Gastrocnemius medialis (tissue), 4 donors: ENCODE measurements at regions not wholly inside any gene's neighbourhood (a gene's known extent, or its start where the extent isn't known, plus 50 kb on each side); places are given as distances from the start of the nearest gene placed in this dataset.

Experiments
- POLR2A ChIP-seq, 2 donors: fragments of 450-650 bp; IDR thresholded peaks; one replicate each; pipeline ENCODE4 v1.6.1; 2017; ENCODE audit warnings: antibody characterized with exemption in 2 of 2, mild to moderate bottlenecking in 2 of 2, moderate library complexity in 2 of 2
- TF ChIP-seq, protein P1 (sequence below), 5 experiments: fragments of 450-650 bp in 3 of 5; fragments of 200-600 bp in 2 of 5; sonication (generic) in 2 of 5; IDR thresholded peaks in 4 of 5; conservative IDR thresholded peaks in 1 of 5; 1 replicate in 4 of 5; 2 replicates in 1 of 5; pipeline ENCODE4 v1.5.1; 2016 to 2019; ENCODE audit warnings: antibody characterized with exemption in 5 of 5, mild to moderate bottlenecking in 3 of 5, moderate library complexity in 3 of 5

DNA sequence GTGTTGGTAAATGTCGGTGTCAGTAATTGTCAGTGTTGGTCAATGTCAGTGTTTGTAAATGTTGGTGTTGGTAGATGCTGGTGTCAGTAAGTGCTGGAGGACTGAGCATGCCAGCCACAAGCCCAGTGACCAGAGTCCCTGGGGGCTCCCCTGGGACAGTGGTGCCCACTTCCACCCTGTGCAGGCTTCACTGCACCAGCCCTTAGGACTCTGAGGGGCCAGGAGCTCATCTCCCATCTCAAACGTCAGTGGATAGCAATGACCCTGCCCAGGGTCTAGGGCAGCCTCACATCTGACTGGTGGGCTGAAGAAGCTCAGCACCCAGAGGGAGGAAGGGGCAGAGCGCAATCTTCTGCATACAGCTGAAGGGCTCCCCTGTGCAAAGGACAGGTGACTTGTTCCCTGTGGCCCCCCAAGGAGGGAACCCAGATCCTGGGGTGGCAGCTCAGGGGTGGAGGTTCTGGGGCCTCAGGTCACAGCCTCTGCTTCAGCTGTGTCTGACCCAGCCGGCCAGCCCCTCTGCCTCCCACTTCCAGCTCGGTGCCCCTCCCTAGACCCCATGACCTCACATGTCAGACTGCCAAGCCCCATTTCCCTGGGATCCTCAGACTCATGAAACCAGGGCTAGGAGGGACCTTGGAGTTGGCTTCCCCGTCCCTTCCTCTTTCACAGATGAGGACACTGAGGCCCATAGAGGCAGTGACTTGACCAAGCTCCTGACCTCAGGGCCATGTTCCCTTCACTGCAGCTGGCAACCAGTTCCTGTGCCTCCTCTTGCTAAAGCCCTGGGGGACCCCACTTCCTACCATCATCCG, 138.4 kb downstream of the CRYBB2 start:
- TF ChIP-seq, protein P1, sequence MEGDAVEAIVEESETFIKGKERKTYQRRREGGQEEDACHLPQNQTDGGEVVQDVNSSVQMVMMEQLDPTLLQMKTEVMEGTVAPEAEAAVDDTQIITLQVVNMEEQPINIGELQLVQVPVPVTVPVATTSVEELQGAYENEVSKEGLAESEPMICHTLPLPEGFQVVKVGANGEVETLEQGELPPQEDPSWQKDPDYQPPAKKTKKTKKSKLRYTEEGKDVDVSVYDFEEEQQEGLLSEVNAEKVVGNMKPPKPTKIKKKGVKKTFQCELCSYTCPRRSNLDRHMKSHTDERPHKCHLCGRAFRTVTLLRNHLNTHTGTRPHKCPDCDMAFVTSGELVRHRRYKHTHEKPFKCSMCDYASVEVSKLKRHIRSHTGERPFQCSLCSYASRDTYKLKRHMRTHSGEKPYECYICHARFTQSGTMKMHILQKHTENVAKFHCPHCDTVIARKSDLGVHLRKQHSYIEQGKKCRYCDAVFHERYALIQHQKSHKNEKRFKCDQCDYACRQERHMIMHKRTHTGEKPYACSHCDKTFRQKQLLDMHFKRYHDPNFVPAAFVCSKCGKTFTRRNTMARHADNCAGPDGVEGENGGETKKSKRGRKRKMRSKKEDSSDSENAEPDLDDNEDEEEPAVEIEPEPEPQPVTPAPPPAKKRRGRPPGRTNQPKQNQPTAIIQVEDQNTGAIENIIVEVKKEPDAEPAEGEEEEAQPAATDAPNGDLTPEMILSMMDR (IDR thresholded peaks at IDR 0.05 in 4 of 5, conservative IDR thresholded peaks at IDR 0.05 in 1 of 5), result no peak
- TF ChIP-seq POLR2A (IDR thresholded peaks at IDR 0.05), result no peak
